HG02884 (cell line): ENCODE measurements at regions not wholly inside any gene's neighbourhood (a gene's known extent, or its start where the extent isn't known, plus 50 kb on each side); places are given as distances from the start of the nearest gene placed in this dataset.
"Not testable (repeated sequence)": the region's sequence is repeated elsewhere in the genome, so short reads cannot be mapped to it uniquely, and the experiment has no call there.

Source experiments
- ATAC-seq: cut with Tn5 transposase; IDR thresholded peaks from one replicate; pipeline ENCODE4 v1.9.1; 2021; ENCODE audit warnings: mild to moderate bottlenecking, moderate library complexity; ENCODE audit not compliant: unreplicated experiment

GRCh38 chr20:56724241-56724757, 95.2 kb downstream of the TFAP2C start:
- ATAC-seq = no peak

- no peak for ATAC-seq
Observed at GRCh38 chr20:56730003-56730402, 100.9 kb downstream of the TFAP2C start.

DNA sequence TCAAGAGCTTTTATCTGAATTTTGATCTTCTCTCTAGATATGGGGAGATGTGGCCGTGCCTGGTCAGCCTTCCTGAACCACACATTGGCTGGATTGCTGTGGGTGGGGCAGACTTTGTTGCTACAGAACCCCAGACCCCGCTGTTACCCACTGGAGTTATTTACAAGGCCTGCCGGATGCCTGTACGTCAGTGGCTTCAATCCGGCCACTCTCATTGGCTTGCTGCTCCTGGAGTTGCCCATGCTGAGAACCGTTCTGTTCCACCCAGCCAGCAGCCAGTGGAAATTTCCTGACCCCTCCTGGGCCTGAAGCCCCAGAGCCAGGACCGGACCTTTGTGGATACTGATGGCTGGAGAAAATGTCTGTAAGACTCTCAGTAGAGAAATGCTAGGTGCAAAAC, 101.9 kb downstream of the TFAP2C start:
- no peak for ATAC-seq

- ATAC-seq = no peak
Observed at GRCh38 chr20:56731476-56731875, 102.4 kb downstream of the TFAP2C start.

- ATAC-seq = no peak
Observed at GRCh38 chr20:56733967-56734366, 104.9 kb downstream of the TFAP2C start.

GRCh38 chr20:56735084-56735642, 106.1 kb downstream of the TFAP2C start:
- no peak for ATAC-seq

- no peak for ATAC-seq
Observed at GRCh38 chr20:56736285-56736857, 107.3 kb downstream of the TFAP2C start.

GRCh38 chr20:56744325-56744821, 115.3 kb downstream of the TFAP2C start:
- not testable (repeated sequence) for ATAC-seq

GRCh38 chr20:56748476-56749377, 119.6 kb downstream of the TFAP2C start:
- no peak for ATAC-seq

- no peak for ATAC-seq
Observed at GRCh38 chr20:56750430-56750829, 121.3 kb downstream of the TFAP2C start.

DNA sequence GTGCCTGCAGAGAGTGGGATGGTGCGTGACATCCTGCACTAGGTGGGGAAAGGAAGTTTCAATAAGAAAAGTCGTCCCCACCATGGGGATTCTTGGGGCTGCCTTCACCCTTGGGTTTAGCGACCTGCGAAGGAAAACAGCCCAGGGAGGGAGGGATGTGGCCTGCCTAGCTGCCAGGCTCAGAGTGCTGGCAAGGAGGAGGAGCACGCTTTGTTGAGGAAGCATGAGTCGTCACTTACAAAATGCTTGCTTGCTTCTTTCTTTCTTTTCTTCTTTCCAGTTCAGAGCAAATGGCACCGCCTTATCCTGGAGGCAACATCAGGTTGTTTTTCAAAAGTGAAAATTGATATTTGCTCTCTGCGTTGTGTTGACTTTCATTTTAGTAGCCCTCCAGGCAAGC, 123.2 kb downstream of the TFAP2C start:
- ATAC-seq = no peak

DNA sequence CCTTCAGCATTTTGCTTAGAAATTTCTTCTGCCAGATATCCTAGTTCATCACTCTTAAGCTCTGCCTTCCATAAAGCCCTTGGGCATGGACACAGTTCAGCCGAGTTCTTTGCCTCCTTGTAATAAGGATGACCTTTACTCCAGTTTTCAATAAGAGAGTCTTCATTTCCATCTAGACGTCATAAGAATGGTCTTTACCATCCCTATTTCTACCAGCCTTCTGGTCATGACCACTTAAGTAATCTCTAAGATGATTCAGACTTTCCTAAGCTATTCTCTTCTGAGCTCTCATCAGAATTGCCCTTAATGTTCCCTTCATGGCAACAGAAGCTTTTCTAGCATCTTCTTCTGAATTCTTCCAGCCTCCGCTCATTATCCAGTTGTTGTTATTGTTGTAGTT, 126.1 kb downstream of the TFAP2C start:
- no peak for ATAC-seq

DNA sequence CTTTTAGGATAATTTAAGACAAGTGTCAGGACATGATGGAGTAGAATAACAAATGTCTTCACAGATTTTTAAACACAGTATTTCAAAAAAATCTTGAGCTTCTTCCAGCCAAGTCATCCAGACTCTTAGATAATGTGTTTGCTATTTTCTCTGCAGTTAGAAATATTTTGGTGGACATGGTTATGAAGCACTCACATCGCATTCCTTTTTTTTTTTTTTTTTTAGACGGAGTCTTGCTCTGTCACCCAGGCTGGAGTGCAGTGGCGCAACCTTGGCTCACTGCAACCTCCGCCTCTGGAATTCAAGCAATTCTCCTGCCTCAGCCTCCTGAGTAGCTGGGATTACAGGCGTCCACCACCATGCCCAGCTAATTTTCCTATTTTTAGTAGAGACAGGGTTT, 127.6 kb downstream of the TFAP2C start:
- ATAC-seq = not testable (repeated sequence)

DNA sequence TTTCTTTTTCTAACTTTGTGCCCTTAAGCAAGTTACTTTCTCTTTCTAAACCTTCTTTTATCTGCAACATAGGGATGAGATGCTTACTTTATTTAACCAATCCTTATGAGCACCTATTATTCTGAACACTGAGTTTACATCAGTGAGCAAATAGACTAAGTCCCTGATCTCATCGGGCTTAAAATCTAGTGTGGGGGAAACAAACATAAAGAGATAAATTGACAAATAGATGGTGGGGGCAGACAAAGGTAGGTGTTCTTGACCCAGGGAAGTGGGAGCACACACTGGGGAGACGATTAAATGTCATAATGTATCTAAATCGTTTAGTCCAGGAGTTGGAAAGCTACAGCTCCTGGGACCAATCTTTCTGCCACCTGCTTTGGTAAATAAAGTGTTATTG, 129.6 kb downstream of the TFAP2C start:
- ATAC-seq = no peak

DNA sequence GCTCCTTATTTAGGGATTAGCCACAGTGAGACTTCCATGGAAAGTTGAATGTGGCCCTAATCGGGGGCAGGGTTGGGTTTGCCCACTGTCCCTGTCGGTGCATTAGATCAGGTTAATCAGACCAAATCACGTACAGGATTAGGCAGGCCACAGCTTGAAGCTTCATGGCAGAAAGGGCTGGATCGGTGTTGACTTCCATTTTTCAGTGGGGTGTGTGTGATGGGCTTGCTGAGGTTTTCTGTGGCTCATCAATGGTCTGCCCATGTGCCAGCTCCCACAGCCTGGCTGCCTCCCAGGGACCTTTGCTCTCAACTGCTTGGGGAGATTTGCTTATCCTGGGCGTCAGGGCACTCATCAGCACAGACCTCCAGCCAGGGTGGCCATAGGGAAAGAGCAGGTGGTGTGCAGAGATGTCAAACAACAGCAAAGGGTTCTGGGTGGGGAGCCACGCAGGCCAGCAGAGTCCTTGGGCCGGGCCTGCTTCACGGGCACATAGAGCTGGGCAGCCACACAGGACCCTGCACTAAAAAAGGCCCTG, 130.7 kb downstream of the TFAP2C start:
- no peak for ATAC-seq

DNA sequence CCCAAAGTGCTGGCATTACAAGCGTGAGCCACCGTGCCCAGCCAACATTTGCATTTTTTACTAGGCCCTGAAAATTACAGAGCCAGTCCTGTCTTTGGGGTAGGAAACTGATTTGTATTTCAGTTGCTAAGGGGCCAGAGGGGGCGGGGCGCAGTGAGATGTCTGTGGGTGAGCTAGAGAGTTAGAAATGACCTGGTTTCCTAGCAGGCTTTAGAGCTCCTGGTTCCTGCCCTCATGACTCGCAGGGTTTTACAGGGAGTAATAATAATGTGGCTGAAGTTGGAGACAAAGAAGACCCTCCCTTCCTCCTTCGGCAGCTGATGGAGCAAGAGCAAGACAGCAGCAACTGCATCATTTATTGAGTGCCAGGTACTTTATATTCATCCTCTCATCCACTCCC, 131.5 kb downstream of the TFAP2C start:
- no peak for ATAC-seq

DNA sequence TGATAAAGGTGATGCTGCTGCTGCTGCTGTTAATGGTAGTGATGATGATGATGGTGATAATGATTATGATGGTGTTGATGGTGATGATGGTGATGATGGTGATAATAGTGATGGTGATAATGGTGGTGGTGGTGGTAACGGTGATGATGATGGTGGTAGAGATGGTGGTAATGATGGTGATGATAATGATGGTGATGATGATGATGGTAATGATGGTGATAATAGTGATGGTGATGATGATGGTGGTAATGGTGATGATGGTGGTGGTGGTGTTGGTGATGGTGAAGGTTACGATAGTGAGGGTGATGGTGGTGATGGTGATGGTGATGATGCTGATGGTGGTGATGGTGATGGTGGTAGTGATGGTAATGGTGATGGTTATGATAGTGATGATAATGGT, 132.3 kb downstream of the TFAP2C start:
- no peak for ATAC-seq

DNA sequence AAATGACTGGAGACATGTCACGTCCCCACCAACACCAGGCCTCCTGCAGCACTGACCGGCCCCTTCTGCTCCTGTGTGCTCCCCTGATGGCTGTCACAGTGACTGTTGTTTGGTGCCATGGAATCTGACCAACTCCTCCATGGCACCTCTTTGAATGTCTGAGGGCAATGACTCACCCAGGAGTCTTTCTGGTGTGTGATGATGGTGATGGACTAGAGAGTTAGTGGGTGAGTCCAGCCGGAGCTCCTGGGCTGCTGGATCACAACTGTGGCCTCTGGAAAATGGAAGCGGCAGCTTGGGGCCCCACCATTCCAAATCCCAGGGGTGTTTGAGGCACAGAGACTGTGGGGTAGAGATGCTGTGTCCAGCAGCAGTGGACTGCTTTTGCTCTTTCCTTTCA, 133.3 kb downstream of the TFAP2C start:
- ATAC-seq = no peak

GRCh38 chr20:56762829-56763228, 133.7 kb downstream of the TFAP2C start:
- ATAC-seq = no peak

DNA sequence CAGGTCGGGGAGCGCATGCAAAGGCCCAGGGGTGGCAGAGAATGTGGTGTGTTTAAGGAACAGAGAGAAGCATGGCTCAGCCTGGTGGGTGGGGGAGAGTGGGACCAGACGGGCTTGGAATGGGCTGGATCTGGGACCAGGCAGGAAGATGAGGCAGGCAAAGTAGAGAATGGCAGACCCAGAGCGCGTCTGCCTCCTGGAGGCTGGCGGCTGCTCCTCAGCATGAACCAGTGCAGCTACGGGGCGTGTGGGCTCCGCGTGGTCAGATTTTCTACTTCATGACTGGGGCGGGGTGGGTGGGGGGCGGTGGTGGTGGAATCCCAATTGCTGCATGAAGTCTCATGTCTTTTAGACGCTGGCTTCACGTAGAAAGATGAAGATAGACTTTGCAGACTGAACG, 135.6 kb downstream of the TFAP2C start:
- ATAC-seq = no peak
